HL-60 (cell line): ENCODE measurements at regions not wholly inside any gene's neighbourhood (a gene's known extent, or its start where the extent isn't known, plus 50 kb on each side); places are given as distances from the start of the nearest gene placed in this dataset.
A peak's percentile ranks its signal among the peaks of the same experiment; 100 is the strongest.

Experiments
- DNase-seq, 2 experiments: peaks; one replicate each; pipeline ENCODE4 v3.0.0-alpha.2; 2010 to 2020; ENCODE audit warnings: low read depth in 1 of 2, low spot score in 1 of 2
- H3K27ac ChIP-seq: fragments of 250-450 bp; sonication (Bioruptor Pico); replicated peaks from 2 replicates; pipeline ENCODE4 v1.5.1; 2020; ENCODE audit warnings: mild to moderate bottlenecking, moderate library complexity
- H3K27me3 ChIP-seq: fragments of 250-450 bp; sonication (Bioruptor Pico); 2 replicates; pipeline ENCODE4 v1.5.1; 2021; ENCODE audit warnings: mild to moderate bottlenecking, moderate library complexity; ENCODE audit not compliant: insufficient read depth, poor library complexity, severe bottlenecking
- H3K4me3 ChIP-seq: replicated peaks from 2 replicates; pipeline ENCODE4 v1.5.1; 2011; ENCODE audit warnings: mild to moderate bottlenecking, control low read depth, low read length; ENCODE audit not compliant: insufficient read depth
- GABPA ChIP-seq: IDR thresholded peaks from 2 replicates; pipeline ENCODE4 v1.6.1; 2012; ENCODE audit warnings: low read depth
- POLR2AphosphoS5 ChIP-seq: IDR thresholded peaks from 2 replicates; pipeline ENCODE4 v1.6.1; 2012; ENCODE audit warnings: low read depth
- REST ChIP-seq: IDR thresholded peaks from 2 replicates; pipeline ENCODE4 v1.6.1; 2012; ENCODE audit warnings: low read depth; ENCODE audit not compliant: insufficient replicate concordance
- SPI1 ChIP-seq: IDR thresholded peaks from 2 replicates; pipeline ENCODE4 v1.6.1; 2012; ENCODE audit warnings: low read depth, mild to moderate bottlenecking, borderline replicate concordance
- TF ChIP-seq, protein P1 (sequence below): IDR thresholded peaks from one replicate; pipeline ENCODE4 v1.5.1; 2011; ENCODE audit warnings: low read length, control low read depth, inconsistent platforms; ENCODE audit not compliant: insufficient read depth

- H3K27ac ChIP-seq, result no peak overlapping the region
- no peaks in the 10 kb centered on the region for H3K27me3 ChIP-seq
- peak; percentile 54; the same call in 1 of the 2 replicates for TF ChIP-seq SPI1
- TF ChIP-seq GABPA, result no peak
- no peak; the same call in 1 of the 2 replicates for TF ChIP-seq POLR2AphosphoS5
- no peak for TF ChIP-seq REST
These were observed 1047.9 kb upstream of the SLC10A2 start for GRCh38 chr13:104114101-104114500.

DNA sequence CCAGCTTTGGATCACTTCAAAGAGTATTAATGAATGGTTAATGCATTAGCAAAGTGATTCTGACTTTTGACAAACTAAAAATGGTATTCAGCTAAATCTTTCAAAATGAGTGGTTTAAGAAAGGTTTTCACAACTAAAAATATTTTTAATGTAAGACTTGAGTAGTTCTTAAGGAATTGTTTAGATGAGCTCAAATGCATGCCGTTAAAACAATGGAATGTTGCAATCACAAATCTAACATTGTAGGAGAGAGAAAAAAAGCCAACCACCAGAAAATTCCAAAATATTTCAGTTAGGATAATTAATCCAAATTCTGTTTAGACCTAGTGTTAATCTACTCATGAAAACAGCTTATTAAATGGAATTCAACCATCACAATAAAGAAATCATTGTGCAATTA lies 1044.8 kb upstream of the SLC10A2 start:
- TF ChIP-seq SPI1, result no peak
- no peak for TF ChIP-seq GABPA
- TF ChIP-seq, protein P1, sequence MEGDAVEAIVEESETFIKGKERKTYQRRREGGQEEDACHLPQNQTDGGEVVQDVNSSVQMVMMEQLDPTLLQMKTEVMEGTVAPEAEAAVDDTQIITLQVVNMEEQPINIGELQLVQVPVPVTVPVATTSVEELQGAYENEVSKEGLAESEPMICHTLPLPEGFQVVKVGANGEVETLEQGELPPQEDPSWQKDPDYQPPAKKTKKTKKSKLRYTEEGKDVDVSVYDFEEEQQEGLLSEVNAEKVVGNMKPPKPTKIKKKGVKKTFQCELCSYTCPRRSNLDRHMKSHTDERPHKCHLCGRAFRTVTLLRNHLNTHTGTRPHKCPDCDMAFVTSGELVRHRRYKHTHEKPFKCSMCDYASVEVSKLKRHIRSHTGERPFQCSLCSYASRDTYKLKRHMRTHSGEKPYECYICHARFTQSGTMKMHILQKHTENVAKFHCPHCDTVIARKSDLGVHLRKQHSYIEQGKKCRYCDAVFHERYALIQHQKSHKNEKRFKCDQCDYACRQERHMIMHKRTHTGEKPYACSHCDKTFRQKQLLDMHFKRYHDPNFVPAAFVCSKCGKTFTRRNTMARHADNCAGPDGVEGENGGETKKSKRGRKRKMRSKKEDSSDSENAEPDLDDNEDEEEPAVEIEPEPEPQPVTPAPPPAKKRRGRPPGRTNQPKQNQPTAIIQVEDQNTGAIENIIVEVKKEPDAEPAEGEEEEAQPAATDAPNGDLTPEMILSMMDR, result no peak
- TF ChIP-seq POLR2AphosphoS5, result no peak
- no peak for TF ChIP-seq REST
- no peak overlapping the region for H3K4me3 ChIP-seq
- DNase-seq, result no peak
- H3K27me3 ChIP-seq, result no peaks in the 10 kb centered on the region
- no peak overlapping the region for H3K27ac ChIP-seq

More at GRCh38 chr13:104114101-104114500, 1047.9 kb upstream of the SLC10A2 start:
- H3K4me3 ChIP-seq, result no peak overlapping the region
- peak; percentile 15 to 67 for DNase-seq

GRCh38 chr13:104106705-104107393 lies 1040.6 kb upstream of the SLC10A2 start:
- peak in 1 of 2 experiments; percentile 21 for DNase-seq
- TF ChIP-seq SPI1 (no peak), REST (no peak), GABPA (no peak), POLR2AphosphoS5 (no peak)
- TF ChIP-seq, protein P1, result no peak
- no peak overlapping the region for H3K4me3 ChIP-seq
- no peak overlapping the region for H3K27ac ChIP-seq
- no peaks in the 10 kb centered on the region for H3K27me3 ChIP-seq
